HCT116 (cell line): ENCODE measurements at regions not wholly inside any gene's neighbourhood (a gene's known extent, or its start where the extent isn't known, plus 50 kb on each side); places are given as distances from the start of the nearest gene placed in this dataset.

ENCODE experiments used
- ATAC-seq: fragments of 200-7000 bp; cut with Tn5 transposase; 2 replicates; pipeline ENCODE4 v1.9.1; 2020; ENCODE audit warnings: mild to moderate bottlenecking, moderate library complexity
- BruUV-seq: library from RNA; stranded (reverse); fragments of 400-500 nt; replicated peaks from 2 replicates; lab custom pipeline; 2021; lab: Mats Ljungman, UMichigan
- CTCF ChIA-PET: fragments of 300-600 bp; sonication (Branson Sonifier 250); formaldehyde crosslinking; loops from one replicate; lab custom pipeline; 2021; ENCODE audit warnings: antibody characterized with exemption; lab: Charles Lee
- POLR2A ChIA-PET: fragments of 300-600, 350-600 bp; sonication (Branson Sonifier 250); formaldehyde crosslinking; loops from one replicate; lab custom pipeline; 2021; ENCODE audit warnings: antibody characterized with exemption; lab: Charles Lee
- RAD21 ChIA-PET, 2 experiments: fragments of 300-600 bp; sonication (Branson Sonifier 250); formaldehyde crosslinking; loops; one replicate each; lab custom pipeline; 2023; ENCODE audit warnings: low total read pairs in 2 of 2; ENCODE audit not compliant: uncharacterized antibody in 2 of 2, unreplicated experiment in 2 of 2, low non-redundant PET in 1 of 2; lab: Charles Lee
- DNase-seq: peaks from one replicate; pipeline ENCODE4 v3.0.0-alpha.2; 2010; ENCODE audit warnings: low read depth, low spot score
- H2AFZ ChIP-seq: fragments of 200-600 bp; shearing (Covaris generic), sonication (generic); 2 replicates; pipeline ENCODE4 v1.6.1; 2017; ENCODE audit warnings: low read depth, mixed run types, mixed read lengths, antibody characterized with exemption, low read length; ENCODE audit not compliant: poor library complexity, severe bottlenecking
- H3K27ac ChIP-seq: 2 replicates; pipeline ENCODE4 v1.5.1; 2012; ENCODE audit warnings: low read depth, low read length
- H3K27me3 ChIP-seq: fragments of 200-600 bp; sonication (generic); 2 replicates; pipeline ENCODE4 v1.6.1; 2016; ENCODE audit warnings: mixed run types, low read length, mixed read lengths; ENCODE audit not compliant: insufficient read depth
- H3K36me3 ChIP-seq, 2 experiments: fragments of 200-500 bp in 1 of 2; fragments of 200-600 bp in 1 of 2; sonication (Bioruptor generic) in 1 of 2; sonication (generic) in 1 of 2; 2 replicates each; pipeline versions ENCODE4 v1.5.1 to v1.6.1; 2014 to 2016; ENCODE audit warnings: low read length in 2 of 2, inconsistent platforms in 1 of 2, mixed read lengths in 1 of 2, mixed run types in 1 of 2; ENCODE audit not compliant: insufficient read depth in 2 of 2, control insufficient read depth in 1 of 2
- H3K4me1 ChIP-seq, 2 experiments: fragments of 200-600 bp in 1 of 2; sonication (generic) in 1 of 2; 2 replicates each; pipeline versions ENCODE4 v1.5.1 to v1.6.1; 2012 to 2017; ENCODE audit warnings: low read length in 2 of 2, inconsistent platforms in 1 of 2, mild to moderate bottlenecking in 1 of 2, mixed read lengths in 1 of 2, mixed run types in 1 of 2, moderate library complexity in 1 of 2; ENCODE audit not compliant: insufficient read depth in 2 of 2, control insufficient read depth in 1 of 2
- H3K4me2 ChIP-seq: fragments of 200-600 bp; sonication (generic); 2 replicates; pipeline ENCODE4 v1.6.1; 2017; ENCODE audit warnings: mixed run types, low read length, mixed read lengths
- H3K4me3 ChIP-seq, 2 experiments: fragments of 200-600 bp in 1 of 2; sonication (generic) in 1 of 2; replicated peaks in 1 of 2; 2 replicates each; pipeline ENCODE4 v1.5.1; 2011 to 2016; ENCODE audit warnings: low read length in 2 of 2, control low read depth in 1 of 2, low read depth in 1 of 2, mild to moderate bottlenecking in 1 of 2, mixed read lengths in 1 of 2, mixed run types in 1 of 2
- H3K79me2 ChIP-seq: fragments of 200-600 bp; sonication (generic); 2 replicates; pipeline ENCODE4 v1.6.1; 2017; ENCODE audit warnings: mild to moderate bottlenecking, mixed run types, low read length, moderate library complexity, mixed read lengths; ENCODE audit not compliant: insufficient read depth
- H3K9ac ChIP-seq: fragments of 200-600 bp; sonication (generic); 2 replicates; pipeline ENCODE4 v1.6.1; 2016; ENCODE audit warnings: low read length, mixed read lengths
- H3K9me2 ChIP-seq: fragments of 200-600 bp; sonication (generic), shearing (Covaris generic); 2 replicates; pipeline ENCODE4 v1.6.1; 2017; ENCODE audit warnings: mixed run types, mild to moderate bottlenecking, moderate library complexity; ENCODE audit not compliant: insufficient read depth
- H3K9me3 ChIP-seq, 2 experiments: fragments of 200-500 bp in 1 of 2; fragments of 200-600 bp in 1 of 2; sonication (Bioruptor generic) in 1 of 2; sonication (generic) in 1 of 2; 2 replicates each; pipeline ENCODE4 v1.6.1; 2014 to 2017; ENCODE audit warnings: low read length in 2 of 2, mixed read lengths in 2 of 2, inconsistent platforms in 1 of 2, low read depth in 1 of 2, mild to moderate bottlenecking in 1 of 2, mixed run types in 1 of 2, moderate library complexity in 1 of 2; ENCODE audit not compliant: control insufficient read depth in 1 of 2, insufficient read depth in 1 of 2
- H4K20me1 ChIP-seq: fragments of 200-600 bp; sonication (generic), shearing (Covaris generic); 2 replicates; pipeline ENCODE4 v1.6.1; 2017; ENCODE audit warnings: mixed run types, mild to moderate bottlenecking, moderate library complexity; ENCODE audit not compliant: insufficient read depth
- CEBPB ChIP-seq: IDR thresholded peaks from 2 replicates; pipeline ENCODE4 v1.6.1; 2012; ENCODE audit warnings: low read depth
- EGR1 ChIP-seq: IDR thresholded peaks from 2 replicates; pipeline ENCODE4 v1.6.1; 2012; ENCODE audit warnings: low read depth
- ELF1 ChIP-seq: IDR thresholded peaks from 2 replicates; pipeline ENCODE4 v1.6.1; 2012; ENCODE audit warnings: low read depth, borderline replicate concordance
- EZH2 ChIP-seq: fragments of 200-600 bp; sonication (generic); IDR thresholded peaks from 2 replicates; pipeline ENCODE4 v1.6.1; 2017; ENCODE audit warnings: antibody characterized with exemption, mixed run types
- EZH2phosphoT487 ChIP-seq: fragments of 200-600 bp; IDR thresholded peaks from 2 replicates; pipeline ENCODE4 v1.6.1; 2018; ENCODE audit warnings: antibody characterized with exemption, borderline replicate concordance
- FOSL1 ChIP-seq: IDR thresholded peaks from 2 replicates; pipeline ENCODE4 v1.6.1; 2012; ENCODE audit warnings: low read depth
- JUND ChIP-seq: IDR thresholded peaks from 2 replicates; pipeline ENCODE4 v1.6.1; 2012
- POLR2A ChIP-seq: IDR thresholded peaks from 2 replicates; pipeline ENCODE4 v1.7.0; 2011; ENCODE audit warnings: borderline replicate concordance; ENCODE audit not compliant: insufficient read depth, insufficient read length; ENCODE audit errors: extremely low read depth
- POLR2AphosphoS5 ChIP-seq: IDR thresholded peaks from 2 replicates; pipeline ENCODE4 v1.6.1; 2011; ENCODE audit warnings: mild to moderate bottlenecking, low read depth, low read length, moderate library complexity
- SIN3A ChIP-seq: IDR thresholded peaks from 2 replicates; pipeline ENCODE4 v1.6.1; 2012; ENCODE audit warnings: low read depth
- SP1 ChIP-seq: IDR thresholded peaks from 2 replicates; pipeline ENCODE4 v1.6.1; 2012; ENCODE audit warnings: low read depth
- SRF ChIP-seq: IDR thresholded peaks from 2 replicates; pipeline ENCODE4 v1.6.1; 2012; ENCODE audit warnings: low read depth
- TCF7L2 ChIP-seq: IDR thresholded peaks from 2 replicates; pipeline ENCODE4 v1.7.0; 2011; ENCODE audit warnings: borderline replicate concordance, inconsistent platforms; ENCODE audit not compliant: insufficient read depth, insufficient read length; ENCODE audit errors: extremely low read depth
- ZFX ChIP-seq: fragments of 450-650 bp; IDR thresholded peaks from 2 replicates; pipeline ENCODE4 v1.6.1; 2017
- ZNF274 ChIP-seq: fragments of 200-500 bp; sonication (Bioruptor generic); IDR thresholded peaks from 2 replicates; pipeline ENCODE4 v1.6.1; 2014; ENCODE audit warnings: mild to moderate bottlenecking, low read depth, low read length, inconsistent platforms
- intact Hi-C: fragments of 100-400 bp; cut with micrococcal nuclease; formaldehyde crosslinking; loops from 2 replicates; pipeline ENCODE4 v1.10.0; 2022
- TF ChIP-seq, protein P1 (sequence below), 3 experiments: fragments of 200-600 bp in 1 of 3; sonication (generic) in 1 of 3; IDR thresholded peaks in 2 of 3; conservative IDR thresholded peaks in 1 of 3; 2 replicates each; pipeline ENCODE4 v1.5.1; 2012 to 2017; ENCODE audit warnings: low read depth in 2 of 3, low read length in 2 of 3, antibody characterized with exemption in 1 of 3, borderline replicate concordance in 1 of 3, control low read depth in 1 of 3, mild to moderate bottlenecking in 1 of 3, mixed read lengths in 1 of 3, mixed run types in 1 of 3, moderate library complexity in 1 of 3; ENCODE audit not compliant: insufficient read depth in 1 of 3
- TF ChIP-seq, protein P2 (sequence below): IDR thresholded peaks from 2 replicates; pipeline ENCODE4 v1.6.1; 2011; ENCODE audit warnings: mild to moderate bottlenecking, low read length, moderate library complexity; ENCODE audit not compliant: insufficient replicate concordance; ENCODE audit errors: extremely low read depth
- TF ChIP-seq, protein P3 (sequence below): IDR thresholded peaks from 2 replicates; pipeline ENCODE4 v1.6.1; 2012
- TF ChIP-seq, protein P4 (sequence below): IDR thresholded peaks from 2 replicates; pipeline ENCODE4 v1.6.1; 2012

DNA sequence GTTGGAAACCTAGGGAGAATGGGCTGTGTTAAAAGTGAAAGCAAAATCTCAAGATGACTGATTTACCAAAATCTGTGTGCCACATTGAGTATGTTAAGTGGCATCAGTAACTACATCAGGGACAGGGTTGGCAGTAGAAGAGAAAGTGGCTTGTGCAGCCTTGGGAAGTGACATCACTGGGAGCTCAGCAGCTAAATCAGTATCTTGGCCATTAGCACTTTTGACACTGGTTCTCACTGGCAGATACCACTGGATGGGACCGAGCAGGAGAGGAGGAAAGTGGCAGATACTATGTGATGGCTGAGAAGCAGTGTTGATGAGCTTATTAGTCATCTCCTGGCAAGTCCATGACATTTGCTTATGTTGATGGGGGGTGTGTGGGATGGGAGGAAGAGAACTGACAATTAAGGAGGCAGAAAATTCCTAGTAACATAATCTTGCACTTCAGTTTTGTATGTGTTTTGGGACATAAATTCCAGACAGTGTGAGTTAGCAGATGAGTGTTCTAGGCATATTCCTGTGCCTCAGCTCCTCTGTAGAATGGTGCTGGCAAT, 322.2 kb downstream of the SOX4 start:
- Histone ChIP-seq H2AFZ (no peak overlapping the region), H3K4me3 (no peak overlapping the region), H3K27ac (no peak overlapping the region), H3K4me1 (no peaks in the 10 kb centered on the region)
- intact Hi-C loops = no loop called here
- no peak for DNase-seq
- RAD21 ChIA-PET = no interaction called here
- CTCF ChIA-PET = no interaction called here
- BruUV-seq = no TSS peak
- no peak for TF ChIP-seq EZH2
- no peak for TF ChIP-seq SP1
- no peak for TF ChIP-seq ZNF274
- no peak for TF ChIP-seq ELF1
- TF ChIP-seq, protein P1, sequence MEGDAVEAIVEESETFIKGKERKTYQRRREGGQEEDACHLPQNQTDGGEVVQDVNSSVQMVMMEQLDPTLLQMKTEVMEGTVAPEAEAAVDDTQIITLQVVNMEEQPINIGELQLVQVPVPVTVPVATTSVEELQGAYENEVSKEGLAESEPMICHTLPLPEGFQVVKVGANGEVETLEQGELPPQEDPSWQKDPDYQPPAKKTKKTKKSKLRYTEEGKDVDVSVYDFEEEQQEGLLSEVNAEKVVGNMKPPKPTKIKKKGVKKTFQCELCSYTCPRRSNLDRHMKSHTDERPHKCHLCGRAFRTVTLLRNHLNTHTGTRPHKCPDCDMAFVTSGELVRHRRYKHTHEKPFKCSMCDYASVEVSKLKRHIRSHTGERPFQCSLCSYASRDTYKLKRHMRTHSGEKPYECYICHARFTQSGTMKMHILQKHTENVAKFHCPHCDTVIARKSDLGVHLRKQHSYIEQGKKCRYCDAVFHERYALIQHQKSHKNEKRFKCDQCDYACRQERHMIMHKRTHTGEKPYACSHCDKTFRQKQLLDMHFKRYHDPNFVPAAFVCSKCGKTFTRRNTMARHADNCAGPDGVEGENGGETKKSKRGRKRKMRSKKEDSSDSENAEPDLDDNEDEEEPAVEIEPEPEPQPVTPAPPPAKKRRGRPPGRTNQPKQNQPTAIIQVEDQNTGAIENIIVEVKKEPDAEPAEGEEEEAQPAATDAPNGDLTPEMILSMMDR (IDR thresholded peaks at IDR 0.05 in 2 of 3, conservative IDR thresholded peaks at IDR 0.05 in 1 of 3; ENCODE audit: borderline replicate concordance in 1 of 3, insufficient read depth in 1 of 3, low read depth in 2 of 3, low read length in 2 of 3) = no peak
- TF ChIP-seq EGR1 = no peak
- no peak for TF ChIP-seq EZH2phosphoT487
- no peak for TF ChIP-seq SIN3A
- TF ChIP-seq POLR2A = no peak
- TF ChIP-seq, all 23 proteins: peak for 0
- no peak overlapping the region for H3K9ac ChIP-seq
- POLR2A ChIA-PET = no interaction called here
- no peaks in the 10 kb centered on the region for H3K79me2 ChIP-seq
- H3K36me3 ChIP-seq = no peaks in the 10 kb centered on the region
- no peaks in the 10 kb centered on the region for H3K9me2 ChIP-seq
- no peak overlapping the region for H3K4me2 ChIP-seq
- H4K20me1 ChIP-seq = no peaks in the 10 kb centered on the region
- ATAC-seq = no peak
- no peaks in the 10 kb centered on the region for H3K9me3 ChIP-seq
- H3K27me3 ChIP-seq = no peaks in the 10 kb centered on the region

DNA sequence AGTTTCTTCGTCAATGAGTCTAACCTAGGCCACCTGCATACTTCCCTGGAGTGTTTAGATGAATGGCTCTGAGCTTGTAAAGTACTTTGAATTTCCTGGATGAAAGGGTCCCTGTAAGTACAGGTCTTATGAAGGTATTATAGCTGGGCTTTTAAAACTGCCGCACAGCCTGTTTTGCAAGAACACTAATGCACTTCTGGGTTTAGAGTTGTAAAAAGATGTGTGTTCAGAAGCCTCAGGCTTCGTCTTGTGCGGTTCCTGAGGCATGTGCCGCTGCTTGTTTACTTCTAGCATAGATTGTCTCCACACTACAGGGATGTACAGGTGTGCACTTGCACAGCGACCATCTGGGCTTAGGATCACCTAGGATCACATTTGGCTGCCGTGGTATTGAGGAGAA, 324.5 kb downstream of the SOX4 start:
- intact Hi-C loops = no loop called here
- TF ChIP-seq CEBPB (no peak), ZFX (no peak), JUND (no peak), ELF1 (no peak), POLR2AphosphoS5 (no peak), TCF7L2 (no peak), FOSL1 (no peak), SRF (no peak)
- TF ChIP-seq, protein P2, sequence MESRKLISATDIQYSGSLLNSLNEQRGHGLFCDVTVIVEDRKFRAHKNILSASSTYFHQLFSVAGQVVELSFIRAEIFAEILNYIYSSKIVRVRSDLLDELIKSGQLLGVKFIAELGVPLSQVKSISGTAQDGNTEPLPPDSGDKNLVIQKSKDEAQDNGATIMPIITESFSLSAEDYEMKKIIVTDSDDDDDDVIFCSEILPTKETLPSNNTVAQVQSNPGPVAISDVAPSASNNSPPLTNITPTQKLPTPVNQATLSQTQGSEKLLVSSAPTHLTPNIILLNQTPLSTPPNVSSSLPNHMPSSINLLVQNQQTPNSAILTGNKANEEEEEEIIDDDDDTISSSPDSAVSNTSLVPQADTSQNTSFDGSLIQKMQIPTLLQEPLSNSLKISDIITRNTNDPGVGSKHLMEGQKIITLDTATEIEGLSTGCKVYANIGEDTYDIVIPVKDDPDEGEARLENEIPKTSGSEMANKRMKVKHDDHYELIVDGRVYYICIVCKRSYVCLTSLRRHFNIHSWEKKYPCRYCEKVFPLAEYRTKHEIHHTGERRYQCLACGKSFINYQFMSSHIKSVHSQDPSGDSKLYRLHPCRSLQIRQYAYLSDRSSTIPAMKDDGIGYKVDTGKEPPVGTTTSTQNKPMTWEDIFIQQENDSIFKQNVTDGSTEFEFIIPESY = no peak
- TF ChIP-seq, protein P3, sequence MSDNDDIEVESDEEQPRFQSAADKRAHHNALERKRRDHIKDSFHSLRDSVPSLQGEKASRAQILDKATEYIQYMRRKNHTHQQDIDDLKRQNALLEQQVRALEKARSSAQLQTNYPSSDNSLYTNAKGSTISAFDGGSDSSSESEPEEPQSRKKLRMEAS = no peak
- TF ChIP-seq, protein P4, sequence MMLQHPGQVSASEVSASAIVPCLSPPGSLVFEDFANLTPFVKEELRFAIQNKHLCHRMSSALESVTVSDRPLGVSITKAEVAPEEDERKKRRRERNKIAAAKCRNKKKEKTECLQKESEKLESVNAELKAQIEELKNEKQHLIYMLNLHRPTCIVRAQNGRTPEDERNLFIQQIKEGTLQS = no peak
- H3K4me2 ChIP-seq = no peak overlapping the region
- H3K27me3 ChIP-seq = no peaks in the 10 kb centered on the region
- no peaks in the 10 kb centered on the region for H4K20me1 ChIP-seq
- DNase-seq (no peak), ATAC-seq (no peak)
- no TSS peak for BruUV-seq
- H3K9me3 ChIP-seq = no peaks in the 10 kb centered on the region
- RAD21 ChIA-PET = no interaction called here
- no peaks in the 10 kb centered on the region for H3K9me2 ChIP-seq
- peaks cover 0 to 7% of the 10 kb centered on the region in 2 experiments; a peak in 2 of 4 replicates for H3K4me1 ChIP-seq
- no peak overlapping the region for H3K9ac ChIP-seq
- H3K79me2 ChIP-seq = no peaks in the 10 kb centered on the region
- H3K36me3 ChIP-seq = no peaks in the 10 kb centered on the region
- no peak overlapping the region for H2AFZ ChIP-seq
- POLR2A ChIA-PET = interaction anchor here (0.8 kb wide), 1 partner anchor 325 kb away, joined by 3 read pairs; the partner anchor contains the start of gene SOX4
- no peak overlapping the region for H3K27ac ChIP-seq
- CTCF ChIA-PET = no interaction called here
- no peak overlapping the region for H3K4me3 ChIP-seq
